ENCODE measurements at regions not wholly inside any gene's neighbourhood (a gene's known extent, or its start where the extent isn't known, plus 50 kb on each side); places are given as distances from the start of the nearest gene placed in this dataset.

GRCh38 chr2:123371535-123371934 is 653.6 kb upstream of the CNTNAP5 start:
- H3K36me3 ChIP-seq (ENCODE audit: insufficient read depth, low read length): no peaks in the 10 kb centered on the region
- no peaks in the 10 kb centered on the region for H3K4me1 Mint-ChIP-seq (ENCODE audit: low read depth)
- no peak overlapping the region for H3K4me3 Mint-ChIP-seq
- TF ChIP-seq, protein P1, sequence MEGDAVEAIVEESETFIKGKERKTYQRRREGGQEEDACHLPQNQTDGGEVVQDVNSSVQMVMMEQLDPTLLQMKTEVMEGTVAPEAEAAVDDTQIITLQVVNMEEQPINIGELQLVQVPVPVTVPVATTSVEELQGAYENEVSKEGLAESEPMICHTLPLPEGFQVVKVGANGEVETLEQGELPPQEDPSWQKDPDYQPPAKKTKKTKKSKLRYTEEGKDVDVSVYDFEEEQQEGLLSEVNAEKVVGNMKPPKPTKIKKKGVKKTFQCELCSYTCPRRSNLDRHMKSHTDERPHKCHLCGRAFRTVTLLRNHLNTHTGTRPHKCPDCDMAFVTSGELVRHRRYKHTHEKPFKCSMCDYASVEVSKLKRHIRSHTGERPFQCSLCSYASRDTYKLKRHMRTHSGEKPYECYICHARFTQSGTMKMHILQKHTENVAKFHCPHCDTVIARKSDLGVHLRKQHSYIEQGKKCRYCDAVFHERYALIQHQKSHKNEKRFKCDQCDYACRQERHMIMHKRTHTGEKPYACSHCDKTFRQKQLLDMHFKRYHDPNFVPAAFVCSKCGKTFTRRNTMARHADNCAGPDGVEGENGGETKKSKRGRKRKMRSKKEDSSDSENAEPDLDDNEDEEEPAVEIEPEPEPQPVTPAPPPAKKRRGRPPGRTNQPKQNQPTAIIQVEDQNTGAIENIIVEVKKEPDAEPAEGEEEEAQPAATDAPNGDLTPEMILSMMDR (IDR thresholded peaks at IDR 0.05): no peak
- ChIA-PET CTCF (no interaction called here), POLR2A (no interaction called here)
- intact Hi-C loops (cut with DNase I, micrococcal nuclease): no loop called here
- no peak overlapping the region for H3K27ac ChIP-seq (ENCODE audit: low read depth in 1 of 2, low read length in 2 of 2)
- H3K27me3 Mint-ChIP-seq: no peaks in the 10 kb centered on the region
- H3K9me3 ChIP-seq (ENCODE audit: control insufficient read depth in 1 of 2, insufficient read depth in 1 of 2, low read length in 2 of 2): peaks cover 0 to 5% of the 10 kb centered on the region in 2 experiments
- DNase-seq: no peak
- no peaks in the 10 kb centered on the region for H3K4me1 ChIP-seq (ENCODE audit: insufficient read depth, low read length)
- no peaks in the 10 kb centered on the region for H3K9me3 Mint-ChIP-seq
- no peak overlapping the region for H3K4me3 ChIP-seq (ENCODE audit: low read length)
- no peaks in the 10 kb centered on the region for H3K27me3 ChIP-seq (ENCODE audit: control insufficient read depth in 1 of 2, insufficient read depth in 2 of 2, low read length in 2 of 2)
- no peak for ATAC-seq (ENCODE audit: poor library complexity)
- H3K36me3 Mint-ChIP-seq (ENCODE audit: low read depth): no peaks in the 10 kb centered on the region
- H3K27ac Mint-ChIP-seq: no peak overlapping the region

- Histone ChIP-seq H3K36me3 (ENCODE audit: insufficient read depth, low read length) (no peaks in the 10 kb centered on the region), H3K27ac (ENCODE audit: low read depth in 1 of 2, low read length in 2 of 2) (no peak overlapping the region), H3K27me3 (ENCODE audit: control insufficient read depth in 1 of 2, insufficient read depth in 2 of 2, low read length in 2 of 2) (no peaks in the 10 kb centered on the region), H3K9me3 (ENCODE audit: control insufficient read depth in 1 of 2, insufficient read depth in 1 of 2, low read length in 2 of 2) (peaks cover 6 to 10% of the 10 kb centered on the region in 2 experiments), H3K4me1 (ENCODE audit: insufficient read depth, low read length) (no peaks in the 10 kb centered on the region), H3K4me3 (ENCODE audit: low read length) (no peak overlapping the region)
- Mint-ChIP-seq H3K9me3 (peaks cover 9% of the 10 kb centered on the region), H3K27ac (no peak overlapping the region), H3K36me3 (ENCODE audit: low read depth) (no peaks in the 10 kb centered on the region), H3K4me1 (ENCODE audit: low read depth) (no peaks in the 10 kb centered on the region), H3K27me3 (no peaks in the 10 kb centered on the region), H3K4me3 (no peak overlapping the region)
- DNase-seq: no peak
- TF ChIP-seq, protein P1 (IDR thresholded peaks at IDR 0.05): no peak
- CTCF ChIA-PET: no interaction called here
- no peak for ATAC-seq (ENCODE audit: poor library complexity)
- intact Hi-C loops (cut with DNase I, micrococcal nuclease): no loop called here
- POLR2A ChIA-PET: no interaction called here
Measured at GRCh38 chr2:123380370-123380935, 644.6 kb upstream of the CNTNAP5 start.

DNA sequence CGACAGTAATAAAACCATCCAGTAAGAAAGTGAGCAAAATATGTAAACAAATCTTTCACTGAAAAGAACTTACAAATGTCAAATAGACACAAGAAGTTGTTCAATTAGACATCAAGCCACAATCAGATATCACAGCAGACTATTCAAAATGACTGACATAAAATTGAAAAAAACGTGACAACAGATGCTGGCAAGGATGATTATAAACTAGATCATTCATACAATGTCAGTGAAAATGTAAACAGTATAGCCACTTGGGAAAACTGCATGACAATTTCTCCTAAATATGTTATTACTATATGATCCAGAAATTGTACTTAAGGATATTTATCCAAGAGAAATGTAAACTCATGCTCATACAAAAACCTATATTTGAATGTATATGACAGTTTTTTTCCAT is 609.4 kb upstream of the CNTNAP5 start:
- Mint-ChIP-seq H3K36me3 (ENCODE audit: low read depth) (no peaks in the 10 kb centered on the region), H3K4me3 (no peak overlapping the region), H3K27me3 (no peaks in the 10 kb centered on the region), H3K9me3 (peaks cover 14% of the 10 kb centered on the region), H3K27ac (no peak overlapping the region), H3K4me1 (ENCODE audit: low read depth) (no peaks in the 10 kb centered on the region)
- Histone ChIP-seq H3K36me3 (ENCODE audit: insufficient read depth, low read length) (no peaks in the 10 kb centered on the region), H3K27ac (ENCODE audit: low read depth in 1 of 2, low read length in 2 of 2) (no peak overlapping the region), H3K27me3 (ENCODE audit: control insufficient read depth in 1 of 2, insufficient read depth in 2 of 2, low read length in 2 of 2) (no peaks in the 10 kb centered on the region), H3K9me3 (ENCODE audit: control insufficient read depth in 1 of 2, insufficient read depth in 1 of 2, low read length in 2 of 2) (no peaks in the 10 kb centered on the region), H3K4me3 (ENCODE audit: low read length) (no peak overlapping the region), H3K4me1 (ENCODE audit: insufficient read depth, low read length) (no peaks in the 10 kb centered on the region)
- DNase-seq (no peak), ATAC-seq (ENCODE audit: poor library complexity) (no peak)
- intact Hi-C loops (cut with DNase I, micrococcal nuclease): no loop called here
- ChIA-PET POLR2A (no interaction called here), CTCF (no interaction called here)
- TF ChIP-seq, protein P1 (IDR thresholded peaks at IDR 0.05): no peak
